ENCODE measurements at regions not wholly inside any gene's neighbourhood (a gene's known extent, or its start where the extent isn't known, plus 50 kb on each side); places are given as distances from the start of the nearest gene placed in this dataset.

DNA sequence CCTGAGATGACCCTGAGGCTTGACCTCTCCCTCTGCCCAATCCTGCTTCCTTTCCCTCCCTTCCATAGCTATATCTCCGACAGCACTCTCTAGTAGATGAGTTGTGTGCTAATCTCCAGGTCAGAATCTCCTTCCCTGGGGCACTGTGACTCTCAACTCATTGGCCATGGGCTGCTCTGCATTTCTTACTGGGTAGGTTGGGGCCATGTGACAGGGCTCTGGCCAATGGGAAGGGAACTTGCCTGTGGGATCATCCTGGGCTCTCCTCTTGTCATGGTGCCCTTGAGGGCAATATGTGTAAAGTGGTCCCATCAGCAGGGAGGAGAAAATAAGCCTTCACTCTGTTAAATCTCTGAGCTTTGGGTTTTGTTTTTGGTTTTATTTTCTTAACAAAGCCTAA, 80.1 kb upstream of the ANKRD1 start:
- TF ChIP-seq TAF1 (IDR thresholded peaks at IDR 0.05; ENCODE audit: borderline replicate concordance, insufficient read depth, low read length) (no peak), SIN3A (IDR thresholded peaks at IDR 0.05; ENCODE audit: borderline replicate concordance, insufficient read depth, low read length) (no peak), POLR2AphosphoS5 (IDR thresholded peaks at IDR 0.05; ENCODE audit: low read depth, low read length) (no peak), FOXP2 (optimal IDR thresholded peaks at IDR 0.05; ENCODE audit: borderline replicate concordance, extremely low read depth, extremely low read length, insufficient read depth) (no peak)
- TF ChIP-seq, protein P1, sequence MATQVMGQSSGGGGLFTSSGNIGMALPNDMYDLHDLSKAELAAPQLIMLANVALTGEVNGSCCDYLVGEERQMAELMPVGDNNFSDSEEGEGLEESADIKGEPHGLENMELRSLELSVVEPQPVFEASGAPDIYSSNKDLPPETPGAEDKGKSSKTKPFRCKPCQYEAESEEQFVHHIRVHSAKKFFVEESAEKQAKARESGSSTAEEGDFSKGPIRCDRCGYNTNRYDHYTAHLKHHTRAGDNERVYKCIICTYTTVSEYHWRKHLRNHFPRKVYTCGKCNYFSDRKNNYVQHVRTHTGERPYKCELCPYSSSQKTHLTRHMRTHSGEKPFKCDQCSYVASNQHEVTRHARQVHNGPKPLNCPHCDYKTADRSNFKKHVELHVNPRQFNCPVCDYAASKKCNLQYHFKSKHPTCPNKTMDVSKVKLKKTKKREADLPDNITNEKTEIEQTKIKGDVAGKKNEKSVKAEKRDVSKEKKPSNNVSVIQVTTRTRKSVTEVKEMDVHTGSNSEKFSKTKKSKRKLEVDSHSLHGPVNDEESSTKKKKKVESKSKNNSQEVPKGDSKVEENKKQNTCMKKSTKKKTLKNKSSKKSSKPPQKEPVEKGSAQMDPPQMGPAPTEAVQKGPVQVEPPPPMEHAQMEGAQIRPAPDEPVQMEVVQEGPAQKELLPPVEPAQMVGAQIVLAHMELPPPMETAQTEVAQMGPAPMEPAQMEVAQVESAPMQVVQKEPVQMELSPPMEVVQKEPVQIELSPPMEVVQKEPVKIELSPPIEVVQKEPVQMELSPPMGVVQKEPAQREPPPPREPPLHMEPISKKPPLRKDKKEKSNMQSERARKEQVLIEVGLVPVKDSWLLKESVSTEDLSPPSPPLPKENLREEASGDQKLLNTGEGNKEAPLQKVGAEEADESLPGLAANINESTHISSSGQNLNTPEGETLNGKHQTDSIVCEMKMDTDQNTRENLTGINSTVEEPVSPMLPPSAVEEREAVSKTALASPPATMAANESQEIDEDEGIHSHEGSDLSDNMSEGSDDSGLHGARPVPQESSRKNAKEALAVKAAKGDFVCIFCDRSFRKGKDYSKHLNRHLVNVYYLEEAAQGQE (IDR thresholded peaks at IDR 0.05; ENCODE audit: insufficient read depth in 1 of 2, low read depth in 2 of 2, low read length in 2 of 2): no peak

DNA sequence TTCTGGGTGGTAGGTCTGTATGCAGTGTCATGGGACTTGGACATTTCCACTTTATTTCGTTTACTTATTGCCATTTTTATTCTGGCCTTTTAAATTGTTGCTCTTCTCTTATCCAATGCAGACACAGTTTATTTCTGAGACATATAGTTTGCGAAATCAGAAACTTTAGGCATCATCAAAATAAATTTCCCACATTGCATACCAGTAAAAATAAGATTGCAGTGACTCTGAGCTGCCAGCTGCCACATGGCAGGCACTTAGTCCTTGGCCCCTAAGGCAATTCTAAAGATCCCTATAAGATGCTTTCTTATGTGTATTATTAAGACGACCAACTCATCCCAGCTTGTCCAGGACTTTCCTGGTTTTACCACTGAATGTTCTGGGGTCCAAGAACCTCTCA, 81.8 kb upstream of the ANKRD1 start:
- TF ChIP-seq POLR2AphosphoS5 (IDR thresholded peaks at IDR 0.05; ENCODE audit: low read depth, low read length) (no peak), SIN3A (IDR thresholded peaks at IDR 0.05; ENCODE audit: borderline replicate concordance, insufficient read depth, low read length) (no peak), TAF1 (IDR thresholded peaks at IDR 0.05; ENCODE audit: borderline replicate concordance, insufficient read depth, low read length) (no peak), FOXP2 (optimal IDR thresholded peaks at IDR 0.05; ENCODE audit: borderline replicate concordance, extremely low read depth, extremely low read length, insufficient read depth) (no peak)
- TF ChIP-seq, protein P1 (IDR thresholded peaks at IDR 0.05; ENCODE audit: insufficient read depth in 1 of 2, low read depth in 2 of 2, low read length in 2 of 2): no peak

DNA sequence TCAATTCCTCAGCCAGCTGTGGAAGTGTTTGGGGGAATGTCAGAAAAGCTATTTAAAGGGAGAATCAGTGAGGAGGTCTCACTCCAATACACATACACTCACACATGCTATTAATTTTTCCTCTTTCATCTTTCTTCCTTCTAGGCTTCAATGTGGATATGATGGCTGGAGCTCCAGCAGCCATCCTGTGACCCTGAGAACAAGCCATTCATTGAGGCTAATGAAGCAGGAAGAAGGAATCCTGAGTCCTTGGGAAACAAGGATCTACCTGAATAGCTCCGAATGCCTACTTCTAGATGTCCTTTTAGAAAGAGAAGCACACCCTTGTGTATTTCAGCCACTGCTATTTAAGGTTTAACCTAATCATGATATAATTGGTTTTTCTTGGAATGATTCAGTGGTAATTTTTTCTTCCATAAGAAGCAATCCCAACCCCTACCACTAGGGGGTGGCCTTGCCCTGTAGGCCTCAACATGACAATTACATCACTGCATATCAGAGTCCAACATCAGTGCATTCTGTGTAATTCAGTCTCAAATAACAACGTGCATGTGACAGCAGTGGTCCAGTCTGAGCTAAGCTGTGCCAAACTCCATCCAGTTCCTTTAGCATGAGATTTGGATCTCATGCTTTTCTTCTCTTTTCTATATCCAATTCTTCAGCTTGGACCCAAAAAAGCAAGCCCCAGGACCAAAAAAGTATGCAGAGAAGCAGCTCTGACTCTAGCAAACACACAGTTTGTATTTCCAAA, 85.3 kb upstream of the ANKRD1 start:
- no peak for TF ChIP-seq FOXP2 (optimal IDR thresholded peaks at IDR 0.05; ENCODE audit: borderline replicate concordance, extremely low read depth, extremely low read length, insufficient read depth)
- TF ChIP-seq SIN3A (IDR thresholded peaks at IDR 0.05; ENCODE audit: borderline replicate concordance, insufficient read depth, low read length): no peak
- no peak for TF ChIP-seq POLR2AphosphoS5 (IDR thresholded peaks at IDR 0.05; ENCODE audit: low read depth, low read length)

DNA sequence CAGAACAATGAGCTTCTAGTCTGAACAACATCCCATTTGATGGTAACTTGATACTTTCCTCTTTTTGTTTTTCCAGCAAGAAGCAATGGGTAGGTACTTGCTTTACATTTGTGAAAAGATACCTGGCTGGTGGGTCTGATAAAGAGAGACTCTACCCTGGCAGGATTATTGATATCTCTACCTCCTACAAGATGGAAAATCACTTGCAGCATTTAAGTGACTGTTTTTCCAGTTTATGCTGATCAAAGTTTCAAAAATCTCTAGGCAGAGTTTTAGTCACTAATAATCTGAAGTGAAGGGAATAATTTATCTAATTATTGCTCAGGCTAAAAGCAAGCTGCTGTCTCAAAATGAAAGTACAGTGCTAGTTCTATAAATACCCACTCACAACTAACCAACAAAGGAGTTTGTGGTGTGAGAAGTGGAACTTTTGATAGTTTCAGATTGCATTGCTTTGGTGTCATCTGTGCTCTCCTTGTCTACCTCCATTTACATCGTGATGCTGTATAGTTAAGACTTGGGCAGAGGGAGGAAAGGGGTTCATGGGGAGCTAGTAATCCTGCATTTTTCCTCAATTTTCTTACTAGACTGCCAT, 86.0 kb upstream of the ANKRD1 start:
- TF ChIP-seq FOXP2 (optimal IDR thresholded peaks at IDR 0.05; ENCODE audit: borderline replicate concordance, extremely low read depth, extremely low read length, insufficient read depth) (no peak), SIN3A (IDR thresholded peaks at IDR 0.05; ENCODE audit: borderline replicate concordance, insufficient read depth, low read length) (no peak), TAF1 (IDR thresholded peaks at IDR 0.05; ENCODE audit: borderline replicate concordance, insufficient read depth, low read length) (no peak), POLR2AphosphoS5 (IDR thresholded peaks at IDR 0.05; ENCODE audit: low read depth, low read length) (no peak)
- TF ChIP-seq, protein P1 (IDR thresholded peaks at IDR 0.05; ENCODE audit: insufficient read depth in 1 of 2, low read depth in 2 of 2, low read length in 2 of 2): no peak

DNA sequence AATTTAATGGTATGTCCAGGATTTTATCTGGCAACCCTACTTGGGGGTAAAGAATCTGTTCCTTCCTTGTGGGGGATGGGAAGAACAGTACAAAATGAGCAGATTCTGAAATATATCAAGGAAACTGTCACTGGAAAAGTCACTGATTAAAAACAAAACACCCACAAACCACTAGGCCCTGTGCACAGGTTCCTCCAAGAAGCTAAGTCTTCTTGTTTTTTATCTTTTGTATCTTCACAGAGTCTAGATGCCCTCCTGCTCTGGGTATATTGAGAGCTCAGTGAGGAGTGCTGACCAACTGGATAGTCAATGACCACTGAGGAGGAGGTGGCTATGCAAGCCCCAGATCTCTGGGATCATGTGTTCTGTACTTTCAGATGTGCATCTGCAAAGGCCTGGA, 86.8 kb upstream of the ANKRD1 start:
- TF ChIP-seq POLR2AphosphoS5 (IDR thresholded peaks at IDR 0.05; ENCODE audit: low read depth, low read length) (no peak), TAF1 (IDR thresholded peaks at IDR 0.05; ENCODE audit: borderline replicate concordance, insufficient read depth, low read length) (no peak), SIN3A (IDR thresholded peaks at IDR 0.05; ENCODE audit: borderline replicate concordance, insufficient read depth, low read length) (no peak), FOXP2 (optimal IDR thresholded peaks at IDR 0.05; ENCODE audit: borderline replicate concordance, extremely low read depth, extremely low read length, insufficient read depth) (no peak)
- TF ChIP-seq, protein P1 (IDR thresholded peaks at IDR 0.05; ENCODE audit: insufficient read depth in 1 of 2, low read depth in 2 of 2, low read length in 2 of 2): no peak
